H9 (cell line): ENCODE measurements at regions not wholly inside any gene's neighbourhood (a gene's known extent, or its start where the extent isn't known, plus 50 kb on each side); places are given as distances from the start of the nearest gene placed in this dataset.

ENCODE experiments used
- DNase-seq: peaks from one replicate; pipeline ENCODE4 v3.0.0-alpha.2; 2017
- H2AFZ ChIP-seq: one replicate; pipeline ENCODE4 v1.6.1; 2013; ENCODE audit warnings: mild to moderate bottlenecking, low read length, control low read depth, moderate library complexity
- H2AK5ac ChIP-seq: 2 replicates; pipeline ENCODE4 v1.6.1; 2013; ENCODE audit warnings: low read length, control low read depth, mixed read lengths; ENCODE audit not compliant: insufficient read length
- H2BK120ac ChIP-seq: one replicate; pipeline ENCODE4 v1.6.1; 2013; ENCODE audit warnings: low read depth, mild to moderate bottlenecking, low read length, control low read depth, inconsistent platforms; ENCODE audit not compliant: poor library complexity, severe bottlenecking
- H2BK12ac ChIP-seq: 2 replicates; pipeline ENCODE4 v1.6.1; 2013; ENCODE audit warnings: low read length, control low read depth, mixed read lengths, low read depth; ENCODE audit not compliant: insufficient read length
- H2BK15ac ChIP-seq: 2 replicates; pipeline ENCODE4 v1.6.1; 2013; ENCODE audit warnings: low read depth, low read length, control low read depth
- H2BK20ac ChIP-seq: one replicate; pipeline ENCODE4 v1.6.1; 2013; ENCODE audit warnings: low read depth, mild to moderate bottlenecking, low read length, control low read depth, inconsistent platforms; ENCODE audit not compliant: poor library complexity, severe bottlenecking
- H2BK5ac ChIP-seq: 2 replicates; pipeline ENCODE4 v1.6.1; 2013; ENCODE audit warnings: low read length, control low read depth, mixed read lengths; ENCODE audit not compliant: insufficient read length
- H3K14ac ChIP-seq: 2 replicates; pipeline ENCODE4 v1.6.1; 2013; ENCODE audit warnings: low read length, control low read depth; ENCODE audit not compliant: insufficient read depth
- H3K18ac ChIP-seq: 2 replicates; pipeline ENCODE4 v1.6.1; 2013; ENCODE audit warnings: low read depth, mild to moderate bottlenecking, mixed read lengths, low read length, control low read depth; ENCODE audit not compliant: insufficient read length
- H3K23ac ChIP-seq: 2 replicates; pipeline ENCODE4 v1.6.1; 2013; ENCODE audit warnings: low read length, control low read depth, mixed read lengths, low read depth; ENCODE audit not compliant: insufficient read length
- H3K23me2 ChIP-seq: 2 replicates; pipeline ENCODE4 v1.6.1; 2013; ENCODE audit warnings: low read depth, mild to moderate bottlenecking, mixed read lengths, low read length, control low read depth; ENCODE audit not compliant: insufficient read length, poor library complexity, severe bottlenecking
- H3K27ac ChIP-seq: 2 replicates; pipeline ENCODE4 v1.5.1; 2013; ENCODE audit warnings: low read length, control low read depth, mixed read lengths, low read depth; ENCODE audit not compliant: insufficient read length
- H3K27me3 ChIP-seq: 2 replicates; pipeline ENCODE4 v1.6.1; 2013; ENCODE audit warnings: low read length, control low read depth, inconsistent platforms; ENCODE audit not compliant: insufficient read depth
- H3K4ac ChIP-seq: 2 replicates; pipeline ENCODE4 v1.6.1; 2013; ENCODE audit warnings: low read depth, mild to moderate bottlenecking, control low read depth, inconsistent platforms, low read length, moderate library complexity
- H3K4me1 ChIP-seq: 2 replicates; pipeline ENCODE4 v1.6.1; 2013; ENCODE audit warnings: low read length, control low read depth, inconsistent platforms; ENCODE audit not compliant: insufficient read depth
- H3K4me2 ChIP-seq: 2 replicates; pipeline ENCODE4 v1.6.1; 2013; ENCODE audit warnings: low read length, control low read depth, mixed read lengths; ENCODE audit not compliant: insufficient read length, insufficient read depth
- H3K56ac ChIP-seq: 2 replicates; pipeline ENCODE4 v1.6.1; 2013; ENCODE audit warnings: low read depth, mild to moderate bottlenecking, mixed read lengths, low read length, control low read depth; ENCODE audit not compliant: insufficient read length
- H3K79me1 ChIP-seq: 2 replicates; pipeline ENCODE4 v1.6.1; 2013; ENCODE audit warnings: low read depth, mild to moderate bottlenecking, moderate library complexity, low read length, control low read depth, inconsistent platforms; ENCODE audit not compliant: insufficient read depth, poor library complexity, severe bottlenecking
- H3K79me2 ChIP-seq: 2 replicates; pipeline ENCODE4 v1.6.1; 2013; ENCODE audit warnings: low read length, control low read depth, inconsistent platforms; ENCODE audit not compliant: insufficient read depth
- H3K9ac ChIP-seq: 2 replicates; pipeline ENCODE4 v1.6.1; 2013; ENCODE audit warnings: low read length, control low read depth, mixed read lengths; ENCODE audit not compliant: insufficient read length; ENCODE audit errors: extremely low read depth
- H3K9me3 ChIP-seq: one replicate; pipeline ENCODE4 v1.6.1; 2013; ENCODE audit warnings: low read depth, low read length, inconsistent platforms; ENCODE audit not compliant: control insufficient read depth
- H3T11ph ChIP-seq: one replicate; pipeline ENCODE4 v1.6.1; 2013; ENCODE audit warnings: mild to moderate bottlenecking, low read length, control low read depth, inconsistent platforms
- H4K20me1 ChIP-seq: one replicate; pipeline ENCODE4 v1.6.1; 2013; ENCODE audit not compliant: control insufficient read depth, insufficient read length, insufficient read depth
- H4K5ac ChIP-seq: 2 replicates; pipeline ENCODE4 v1.6.1; 2013; ENCODE audit warnings: low read depth, mild to moderate bottlenecking, mixed read lengths, low read length, control low read depth; ENCODE audit not compliant: insufficient read length
- H4K8ac ChIP-seq: replicated peaks from 2 replicates; pipeline ENCODE4 v1.6.1; 2013; ENCODE audit warnings: low read length, control low read depth, mixed read lengths, low read depth; ENCODE audit not compliant: insufficient read length
- H4K91ac ChIP-seq: 2 replicates; pipeline ENCODE4 v1.6.1; 2013; ENCODE audit warnings: low read depth, mild to moderate bottlenecking, moderate library complexity, mixed read lengths, low read length, control low read depth; ENCODE audit not compliant: insufficient read length
- H3K27ac Mint-ChIP-seq, 3 experiments: 2 replicates in 2 of 3; 3 replicates in 1 of 3; pipeline ENCODE4 v1.8.0; 2020 to 2021; ENCODE audit warnings: mixed read lengths in 3 of 3, mild to moderate bottlenecking in 1 of 3, moderate library complexity in 1 of 3
- H3K27me3 Mint-ChIP-seq: 2 replicates; pipeline ENCODE4 v1.8.0; 2021; ENCODE audit warnings: low read depth, mild to moderate bottlenecking, moderate library complexity, mixed read lengths
- H3K36me3 Mint-ChIP-seq, 3 experiments: 2 replicates in 2 of 3; 3 replicates in 1 of 3; pipeline ENCODE4 v1.8.0; 2020 to 2021; ENCODE audit warnings: low read depth in 3 of 3, mixed read lengths in 3 of 3; ENCODE audit not compliant: insufficient read depth in 1 of 3
- H3K4me1 Mint-ChIP-seq, 2 experiments: 2 replicates each; pipeline ENCODE4 v1.8.0; 2020; ENCODE audit warnings: mixed read lengths in 2 of 2
- H3K4me3 Mint-ChIP-seq, 2 experiments: 2 replicates in 1 of 2; 3 replicates in 1 of 2; pipeline ENCODE4 v1.8.0; 2020 to 2021; ENCODE audit warnings: mild to moderate bottlenecking in 2 of 2, mixed read lengths in 2 of 2, moderate library complexity in 1 of 2
- H3K9me3 Mint-ChIP-seq, 2 experiments: 2 replicates in 1 of 2; 3 replicates in 1 of 2; pipeline ENCODE4 v1.8.0; 2020; ENCODE audit warnings: mild to moderate bottlenecking in 2 of 2, mixed read lengths in 2 of 2, moderate library complexity in 1 of 2
- CTCF ChIP-seq: fragments of 200-600 bp; sonication (generic); conservative IDR thresholded peaks from 3 replicates; pipeline ENCODE4 v1.8.0; 2021; ENCODE audit warnings: antibody characterized with exemption, mild to moderate bottlenecking
- WGBS: extraction: QIAGEN DNeasy Blood & Tissue Kit; methylation state at CpG from one replicate; pipeline ENCODE4 v1.1.7; 2013; ENCODE audit warnings: missing lambda C conversion rate, low lambda C conversion rate, mixed read lengths; ENCODE audit not compliant: insufficient read length; ENCODE audit errors: extremely low coverage; 5-methylcytosine and 5-hydroxymethylcytosine counted together

- no peaks in the 10 kb centered on the region; the same call in 1 of the 2 replicates for H3K27me3 ChIP-seq
- no peak overlapping the region for H3K4me2 ChIP-seq
- H4K20me1 ChIP-seq: no peaks in the 10 kb centered on the region
- no peaks in the 10 kb centered on the region for H3K23me2 ChIP-seq
- H3K23ac ChIP-seq: no peak overlapping the region
- no peak overlapping the region for H2BK120ac ChIP-seq
- no peak for DNase-seq
- no peaks in the 10 kb centered on the region for H3K79me1 ChIP-seq
- no peak overlapping the region for H3K14ac ChIP-seq
- no peak overlapping the region for H3T11ph ChIP-seq
- H2BK20ac ChIP-seq: no peak overlapping the region
- H3K27ac ChIP-seq: no peak overlapping the region
- Mint-ChIP-seq H3K27me3 (peaks cover 2% of the 10 kb centered on the region; the same call in 1 of the 2 replicates), H3K9me3 (no peaks in the 10 kb centered on the region), H3K27ac (no peak overlapping the region), H3K36me3 (no peaks in the 10 kb centered on the region), H3K4me3 (no peak overlapping the region), H3K4me1 (peaks cover 0 to 3% of the 10 kb centered on the region in 2 experiments; a peak in 1 of 4 replicates)
- H3K4ac ChIP-seq: no peak overlapping the region
- no peaks in the 10 kb centered on the region for H3K9me3 ChIP-seq
- H3K18ac ChIP-seq: no peak overlapping the region
- no CpG with 5 or more reads among the region's 6 CpGs for WGBS
- no peak overlapping the region for H4K91ac ChIP-seq
- peaks cover 3% of the 10 kb centered on the region; the same call in 1 of the 2 replicates for H3K4me1 ChIP-seq
- no peak overlapping the region for H4K8ac ChIP-seq
- no peak overlapping the region for H4K5ac ChIP-seq
- no peak overlapping the region for H2AK5ac ChIP-seq
- H2BK5ac ChIP-seq: no peak overlapping the region
- H3K79me2 ChIP-seq: no peaks in the 10 kb centered on the region
- no peak overlapping the region for H3K56ac ChIP-seq
- no peak overlapping the region for H3K9ac ChIP-seq
- no peak for TF ChIP-seq CTCF
- no peak overlapping the region for H2AFZ ChIP-seq
- H2BK15ac ChIP-seq: no peak overlapping the region
- H2BK12ac ChIP-seq: no peak overlapping the region
Observed at GRCh38 chr18:22521026-22521707, 103.5 kb upstream of the CTAGE1 start.
